Activated naive CD8-positive, alpha-beta T cell treated with anti-CD3 and anti-CD28 coated beads, Interleukin-2, amount 50 U/mL, for 24 hours (primary cell): ENCODE measurements at regions not wholly inside any gene's neighbourhood (a gene's known extent, or its start where the extent isn't known, plus 50 kb on each side); places are given as distances from the start of the nearest gene placed in this dataset.

ENCODE experiments used
- ATAC-seq: fragments of 150-1000 bp; cut with Tn5 transposase; one replicate; pipeline ENCODE4 v1.10.0; 2021
- DNase-seq: peaks from one replicate; pipeline ENCODE4 v3.0.0; 2021
- H3K27ac Mint-ChIP-seq: one replicate; pipeline ENCODE4 v1.8.0; 2021; ENCODE audit warnings: mild to moderate bottlenecking, mixed read lengths
- H3K27me3 Mint-ChIP-seq: one replicate; pipeline ENCODE4 v1.8.0; 2021; ENCODE audit warnings: mixed read lengths
- H3K36me3 Mint-ChIP-seq: one replicate; pipeline ENCODE4 v1.8.0; 2021; ENCODE audit warnings: low read depth, mixed read lengths
- H3K4me1 Mint-ChIP-seq: one replicate; pipeline ENCODE4 v1.8.0; 2021; ENCODE audit warnings: mixed read lengths
- H3K4me3 Mint-ChIP-seq: one replicate; pipeline ENCODE4 v1.8.0; 2021; ENCODE audit warnings: mild to moderate bottlenecking, moderate library complexity, mixed read lengths
- H3K9me3 Mint-ChIP-seq: one replicate; pipeline ENCODE4 v1.8.0; 2021; ENCODE audit warnings: mixed read lengths

DNA sequence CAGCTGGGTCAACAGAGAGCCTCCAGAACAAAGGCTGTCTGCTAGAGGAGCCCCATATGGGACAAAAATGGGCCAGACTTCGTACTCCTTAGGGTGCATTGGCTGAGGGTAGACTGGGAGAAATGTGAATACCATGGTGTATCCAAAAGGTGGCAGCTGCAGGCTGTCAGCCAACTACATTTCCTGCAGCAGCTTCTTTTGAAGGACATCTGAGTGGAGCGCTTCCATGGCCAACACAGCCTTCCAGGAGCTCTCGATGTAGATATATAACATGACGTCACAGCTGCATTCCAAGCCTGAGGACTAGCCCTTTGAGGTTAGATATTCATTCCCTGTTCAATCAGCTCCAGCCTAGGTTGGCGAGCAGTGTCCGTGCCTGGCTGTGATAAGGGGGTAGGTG lies 107.7 kb downstream of the MAB21L3 start:
- Mint-ChIP-seq H3K36me3 (no peaks in the 10 kb centered on the region), H3K4me1 (no peaks in the 10 kb centered on the region), H3K27ac (no peak overlapping the region), H3K9me3 (no peaks in the 10 kb centered on the region), H3K4me3 (no peak overlapping the region), H3K27me3 (no peaks in the 10 kb centered on the region)
- DNase-seq (no peak), ATAC-seq (no peak)

DNA sequence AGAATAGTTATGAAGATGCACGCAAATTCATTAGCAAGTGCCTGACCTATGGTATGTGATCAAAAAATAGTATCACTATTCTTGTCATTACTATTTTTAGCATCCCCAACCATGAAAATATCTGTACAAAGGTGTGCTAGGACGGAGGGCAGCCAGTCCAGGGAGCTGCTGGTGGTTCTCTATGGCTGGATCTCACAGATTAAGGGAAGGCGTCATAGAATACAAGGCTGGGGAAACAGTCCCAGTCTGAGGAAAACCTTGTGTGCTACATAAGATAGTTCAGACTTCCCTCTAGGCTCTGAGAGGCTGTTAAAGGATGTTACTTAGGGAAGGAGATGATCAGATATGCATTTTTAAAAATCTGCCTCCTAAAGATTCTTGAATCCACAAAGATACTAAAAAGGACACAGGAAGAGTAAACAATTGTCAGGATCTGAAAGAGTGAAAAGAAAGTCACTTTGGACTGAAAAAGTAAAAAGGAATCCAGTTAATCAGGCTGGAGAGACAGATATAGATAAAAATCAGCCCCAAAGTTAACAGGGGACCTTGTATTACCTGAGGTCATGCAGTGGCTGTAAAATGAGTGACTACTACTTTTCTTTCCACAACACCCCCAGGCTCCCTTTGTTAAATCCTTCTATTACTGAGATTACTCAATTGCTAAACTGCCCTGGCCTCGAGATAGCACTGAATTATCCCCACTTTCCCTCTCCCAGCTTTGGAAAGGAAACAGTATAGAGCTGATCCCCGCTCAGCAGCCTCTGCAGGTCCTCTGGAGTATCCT lies 108.6 kb downstream of the MAB21L3 start:
- H3K9me3 Mint-ChIP-seq: no peaks in the 10 kb centered on the region
- no peak overlapping the region for H3K4me3 Mint-ChIP-seq
- H3K27me3 Mint-ChIP-seq: no peaks in the 10 kb centered on the region
- ATAC-seq: no peak
- no peak overlapping the region for H3K27ac Mint-ChIP-seq
- DNase-seq: no peak
- no peaks in the 10 kb centered on the region for H3K4me1 Mint-ChIP-seq
- no peaks in the 10 kb centered on the region for H3K36me3 Mint-ChIP-seq

DNA sequence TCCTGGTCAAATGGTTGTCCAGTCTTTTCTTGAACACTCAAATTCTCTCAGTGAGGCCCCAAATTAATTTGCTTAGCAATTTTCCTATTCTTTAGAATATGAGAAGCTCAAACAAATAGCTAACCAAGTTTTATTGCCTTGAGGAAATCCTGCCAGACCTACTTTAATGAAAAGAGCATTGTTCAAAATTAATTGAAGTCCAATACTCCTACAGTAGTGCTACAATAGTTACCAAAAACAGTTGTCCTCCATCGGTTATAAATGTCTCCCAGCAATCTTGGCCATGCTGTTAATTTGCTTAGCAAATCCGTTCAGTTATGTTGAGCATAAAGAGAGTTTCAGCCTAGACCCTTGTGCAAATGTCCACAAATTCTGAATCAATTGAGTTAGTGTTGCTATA lies 112.9 kb downstream of the MAB21L3 start:
- Mint-ChIP-seq H3K27ac (no peak overlapping the region), H3K4me3 (no peak overlapping the region), H3K9me3 (no peaks in the 10 kb centered on the region), H3K27me3 (no peaks in the 10 kb centered on the region), H3K4me1 (no peaks in the 10 kb centered on the region), H3K36me3 (no peaks in the 10 kb centered on the region)
- no peak for ATAC-seq
- no peak for DNase-seq

DNA sequence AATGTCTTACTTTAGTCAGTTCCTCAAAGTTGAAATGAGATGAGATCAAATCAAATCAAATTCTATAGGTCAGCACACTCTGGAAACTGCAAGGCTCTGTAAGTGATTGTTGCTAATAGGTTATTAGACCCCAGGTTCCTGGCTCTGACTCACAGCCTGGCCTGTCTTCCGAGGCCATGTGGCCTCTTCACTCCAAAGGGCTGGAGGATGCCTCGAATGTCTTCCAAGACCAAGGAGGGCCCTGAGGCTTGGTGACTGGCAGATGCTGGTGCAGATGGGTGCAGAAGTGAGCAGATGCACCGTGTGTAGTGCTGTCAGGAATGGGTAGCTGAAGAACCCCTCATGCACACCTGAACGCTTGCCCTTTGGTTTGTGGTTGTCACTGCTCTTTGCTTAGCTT lies 113.4 kb downstream of the MAB21L3 start:
- Mint-ChIP-seq H3K27me3 (no peaks in the 10 kb centered on the region), H3K9me3 (no peaks in the 10 kb centered on the region), H3K36me3 (no peaks in the 10 kb centered on the region), H3K27ac (no peak overlapping the region), H3K4me3 (no peak overlapping the region), H3K4me1 (no peaks in the 10 kb centered on the region)
- DNase-seq: no peak
- no peak for ATAC-seq

DNA sequence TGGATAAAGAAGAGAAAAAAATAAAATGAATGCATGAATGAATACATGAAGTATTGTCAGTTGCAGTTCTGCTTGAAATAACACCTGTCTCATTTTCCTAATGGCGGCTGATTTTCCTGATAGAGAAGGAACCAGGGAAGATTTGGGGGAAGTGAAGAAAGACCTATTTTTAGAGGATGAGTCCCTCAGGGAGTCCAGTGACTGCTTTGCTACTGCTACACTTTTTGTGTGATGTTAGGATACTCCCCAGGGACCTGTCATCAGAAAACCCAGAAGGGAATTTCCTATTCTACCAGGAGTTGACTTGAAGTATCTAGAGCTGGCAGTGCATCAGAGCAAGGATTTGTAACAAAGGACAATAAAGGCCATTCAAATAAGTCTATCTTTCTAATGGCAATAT lies 114.8 kb downstream of the MAB21L3 start:
- H3K27ac Mint-ChIP-seq: no peak overlapping the region
- no peak for ATAC-seq
- DNase-seq: no peak
- H3K9me3 Mint-ChIP-seq: no peaks in the 10 kb centered on the region
- no peaks in the 10 kb centered on the region for H3K4me1 Mint-ChIP-seq
- no peaks in the 10 kb centered on the region for H3K36me3 Mint-ChIP-seq
- H3K27me3 Mint-ChIP-seq: no peaks in the 10 kb centered on the region
- no peak overlapping the region for H3K4me3 Mint-ChIP-seq

DNA sequence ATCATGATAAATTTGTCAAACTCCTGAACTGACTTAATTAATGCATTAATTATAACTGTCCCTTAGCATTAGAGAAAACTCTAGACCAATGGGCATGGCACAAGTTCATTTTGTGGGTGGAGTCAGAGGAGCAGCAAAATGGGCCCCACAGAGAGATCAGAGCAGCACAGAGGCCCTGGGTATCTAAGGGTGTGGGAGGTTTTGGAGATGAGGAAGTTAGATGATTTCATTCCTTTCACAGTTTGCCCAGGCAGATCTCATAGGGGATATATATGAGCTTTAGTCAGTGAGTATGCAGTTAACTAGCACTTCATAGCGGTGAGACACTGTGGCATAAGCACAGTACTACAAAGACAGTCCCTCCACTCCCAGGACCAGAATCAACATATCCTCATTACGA lies 117.3 kb downstream of the MAB21L3 start:
- H3K27ac Mint-ChIP-seq: no peak overlapping the region

DNA sequence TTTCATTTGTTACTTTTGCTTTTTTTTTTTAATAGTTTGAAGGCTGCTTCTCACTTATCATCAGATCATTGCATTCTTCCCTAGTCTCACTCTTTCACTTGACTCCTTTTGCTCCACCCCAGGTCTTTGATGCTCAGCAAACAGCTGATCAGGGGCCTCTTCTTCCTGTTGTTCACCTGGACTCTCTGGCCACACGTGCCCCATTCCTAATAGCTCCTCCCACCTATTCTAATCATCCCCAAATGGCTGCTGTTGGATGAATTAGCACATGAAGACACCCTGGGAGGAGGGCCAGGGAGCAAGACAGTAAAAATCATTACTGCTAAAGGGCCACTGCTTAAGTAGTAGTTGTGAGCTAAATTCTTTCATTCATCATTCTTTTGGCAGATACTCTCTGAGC lies 119.5 kb downstream of the MAB21L3 start:
- Mint-ChIP-seq H3K4me1 (peaks cover 4% of the 10 kb centered on the region), H3K4me3 (no peak overlapping the region), H3K36me3 (no peaks in the 10 kb centered on the region), H3K9me3 (no peaks in the 10 kb centered on the region), H3K27ac (no peak overlapping the region), H3K27me3 (no peaks in the 10 kb centered on the region)
- no peak for ATAC-seq
- no peak for DNase-seq

More for the DNA sequence above, 117.3 kb downstream of the MAB21L3 start:
- H3K36me3 Mint-ChIP-seq: no peaks in the 10 kb centered on the region
- DNase-seq (no peak), ATAC-seq (no peak)
- no peaks in the 10 kb centered on the region for H3K9me3 Mint-ChIP-seq
- no peaks in the 10 kb centered on the region for H3K27me3 Mint-ChIP-seq
- H3K4me3 Mint-ChIP-seq: no peak overlapping the region
- peaks cover 4% of the 10 kb centered on the region for H3K4me1 Mint-ChIP-seq

DNA sequence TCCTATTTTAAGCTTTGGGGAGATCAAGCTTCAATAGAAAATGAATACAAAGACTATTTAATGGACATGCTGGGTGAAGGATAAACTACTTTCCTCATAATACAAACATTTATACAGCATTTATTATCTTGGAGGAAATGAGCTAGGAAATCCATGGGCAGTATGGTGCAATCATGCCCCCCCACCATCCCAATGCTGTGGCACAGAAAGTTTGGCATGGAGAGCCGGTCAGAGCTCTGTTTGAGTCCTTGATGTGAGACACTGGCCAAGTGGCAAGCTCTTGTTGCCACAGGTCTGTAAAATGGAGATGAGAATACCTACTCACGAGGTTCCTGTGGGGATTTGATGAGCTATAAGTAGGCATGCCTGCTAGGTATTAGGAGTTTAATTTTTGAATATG lies 120.6 kb downstream of the MAB21L3 start:
- no peaks in the 10 kb centered on the region for H3K36me3 Mint-ChIP-seq
- no peaks in the 10 kb centered on the region for H3K27me3 Mint-ChIP-seq
- DNase-seq: no peak
- peaks cover 4% of the 10 kb centered on the region for H3K4me1 Mint-ChIP-seq
- ATAC-seq: no peak
- no peaks in the 10 kb centered on the region for H3K9me3 Mint-ChIP-seq
- H3K27ac Mint-ChIP-seq: no peak overlapping the region
- no peak overlapping the region for H3K4me3 Mint-ChIP-seq

DNA sequence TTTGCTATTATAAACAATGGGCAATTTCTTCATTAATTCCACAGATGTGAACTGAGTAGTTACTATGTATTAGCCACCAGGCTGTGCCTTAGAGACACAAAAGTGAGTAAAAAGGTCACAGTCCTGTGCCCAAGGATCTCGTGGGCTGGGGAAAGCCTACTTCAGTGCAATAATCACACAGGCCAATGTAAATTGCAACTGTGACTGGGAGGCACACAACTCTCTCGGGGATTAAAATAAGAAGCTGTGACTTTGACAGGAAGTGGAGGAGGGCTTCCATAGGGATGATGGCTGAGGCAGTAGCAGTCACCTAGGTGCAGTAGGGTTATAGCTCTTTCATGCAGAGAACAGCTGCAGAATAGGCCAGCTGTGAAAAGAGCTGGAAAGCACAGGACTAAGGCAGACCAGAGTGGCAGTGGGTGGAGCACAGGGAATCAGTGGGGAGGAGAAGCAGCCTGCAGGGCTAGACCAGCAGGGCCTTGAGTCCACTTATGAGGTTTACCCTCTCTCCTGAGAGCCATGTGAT lies 121.9 kb downstream of the MAB21L3 start:
- Mint-ChIP-seq H3K27me3 (no peaks in the 10 kb centered on the region), H3K36me3 (no peaks in the 10 kb centered on the region), H3K9me3 (no peaks in the 10 kb centered on the region), H3K27ac (no peak overlapping the region), H3K4me3 (no peak overlapping the region), H3K4me1 (peaks cover 4% of the 10 kb centered on the region)
- no peak for DNase-seq
- ATAC-seq: peak; percentile 59

DNA sequence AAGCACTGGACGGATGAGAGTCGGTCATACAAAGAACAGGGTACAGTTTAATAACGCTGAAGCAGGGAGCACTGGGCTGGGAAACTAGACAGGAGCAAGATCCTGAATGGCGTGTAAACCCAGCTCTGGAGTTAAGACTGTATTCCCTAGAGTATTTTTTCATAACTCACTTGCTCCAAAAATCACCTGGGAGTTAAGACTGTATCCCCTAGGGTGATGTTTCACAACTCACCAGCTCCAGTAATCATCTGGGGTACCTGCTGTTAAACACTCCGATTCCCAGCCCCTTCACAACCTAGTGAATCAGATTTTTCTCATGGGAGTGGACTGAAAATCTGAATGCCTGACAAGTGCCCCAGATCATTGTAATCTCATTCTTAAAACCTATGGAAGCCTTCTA lies 123.2 kb downstream of the MAB21L3 start:
- H3K9me3 Mint-ChIP-seq: no peaks in the 10 kb centered on the region
- DNase-seq: no peak
- no peaks in the 10 kb centered on the region for H3K27me3 Mint-ChIP-seq
- no peaks in the 10 kb centered on the region for H3K36me3 Mint-ChIP-seq
- H3K4me1 Mint-ChIP-seq: peaks cover 4% of the 10 kb centered on the region
- no peak overlapping the region for H3K27ac Mint-ChIP-seq
- ATAC-seq: no peak
- no peak overlapping the region for H3K4me3 Mint-ChIP-seq

DNA sequence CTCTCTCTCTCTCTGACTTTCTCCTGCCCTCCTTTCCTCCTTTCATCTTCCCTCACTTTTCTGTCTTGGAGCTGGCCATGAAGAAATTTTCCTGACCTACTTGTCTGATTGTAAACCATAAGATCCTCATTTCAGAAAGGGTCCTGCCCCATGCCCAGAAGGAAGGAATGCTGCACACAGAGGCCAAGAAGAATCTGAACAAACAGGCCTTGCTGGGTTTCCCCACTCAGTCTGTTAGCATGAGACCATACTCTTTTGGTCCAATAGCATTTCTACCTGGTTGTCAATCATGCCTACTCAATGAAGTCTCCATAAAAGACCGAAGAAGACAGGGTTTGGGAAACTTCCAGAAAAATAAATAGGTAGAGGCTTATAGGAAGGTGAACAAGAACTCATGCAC lies 128.7 kb downstream of the MAB21L3 start:
- no peaks in the 10 kb centered on the region for H3K9me3 Mint-ChIP-seq
- no peaks in the 10 kb centered on the region for H3K36me3 Mint-ChIP-seq
- no peaks in the 10 kb centered on the region for H3K27me3 Mint-ChIP-seq
- H3K4me3 Mint-ChIP-seq: no peak overlapping the region
- DNase-seq (no peak), ATAC-seq (no peak)
- no peak overlapping the region for H3K27ac Mint-ChIP-seq
- H3K4me1 Mint-ChIP-seq: peaks cover 3% of the 10 kb centered on the region

DNA sequence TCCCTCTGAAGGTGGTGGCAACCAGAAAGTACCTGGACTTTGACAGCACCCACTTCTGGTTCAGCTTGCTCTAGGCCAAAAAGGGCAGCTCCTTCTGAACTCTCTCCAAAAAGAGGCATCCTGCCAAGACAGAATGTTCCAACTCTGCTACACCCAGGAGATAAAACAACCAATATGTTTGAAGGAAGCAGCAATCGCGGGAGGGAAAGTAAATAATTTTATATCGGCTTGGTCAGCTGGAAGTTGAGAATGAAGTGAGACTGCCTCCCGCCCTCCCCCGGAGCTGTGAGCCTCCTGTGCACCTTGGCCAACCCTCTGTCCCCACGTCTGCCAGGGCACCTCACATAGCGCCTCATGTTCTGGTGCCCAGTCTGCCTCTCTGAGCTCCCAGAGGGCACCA lies 130.3 kb upstream of the ATP1A1 start:
- ATAC-seq: no peak
- H3K9me3 Mint-ChIP-seq: no peaks in the 10 kb centered on the region
- H3K4me1 Mint-ChIP-seq: peaks cover 3% of the 10 kb centered on the region
- no peak overlapping the region for H3K27ac Mint-ChIP-seq
- no peak for DNase-seq
- no peaks in the 10 kb centered on the region for H3K36me3 Mint-ChIP-seq
- H3K4me3 Mint-ChIP-seq: no peak overlapping the region
- no peaks in the 10 kb centered on the region for H3K27me3 Mint-ChIP-seq

DNA sequence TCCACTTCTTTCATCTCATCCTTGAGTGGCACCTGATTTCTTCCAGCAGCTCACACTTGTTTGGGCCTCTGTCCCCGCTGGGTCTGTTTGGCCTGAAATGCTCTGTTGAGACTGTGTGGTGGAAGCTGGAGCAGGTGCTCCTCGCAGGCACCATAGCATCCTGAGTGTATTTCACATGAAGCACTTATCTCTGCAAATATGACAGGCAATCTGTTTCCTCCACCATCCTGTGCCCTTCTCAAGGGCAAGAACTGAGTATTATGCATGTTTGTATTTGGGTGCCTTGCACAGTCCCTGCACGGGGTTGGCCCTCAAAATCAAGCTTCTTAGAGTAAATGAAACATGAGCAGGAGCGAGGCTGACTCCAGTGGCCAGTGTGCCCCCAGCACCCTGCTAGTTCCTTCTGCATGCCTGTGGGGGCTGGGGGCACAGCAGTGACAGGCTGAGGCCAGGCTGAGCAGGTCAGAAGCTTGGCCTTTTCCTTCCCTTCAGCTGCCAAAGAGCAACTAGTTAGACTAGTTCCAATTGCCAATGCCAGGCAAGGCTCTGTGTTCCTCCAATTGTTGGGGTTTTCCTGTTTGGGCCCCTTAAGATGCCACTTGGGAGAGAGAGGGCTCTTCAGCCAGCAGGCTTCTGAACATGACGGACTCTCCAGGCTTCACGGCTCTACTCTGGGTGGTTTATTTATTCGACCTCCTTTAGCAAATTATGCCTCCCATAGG lies 129.6 kb upstream of the ATP1A1 start:
- ATAC-seq (no peak), DNase-seq (no peak)
- Mint-ChIP-seq H3K4me3 (no peak overlapping the region), H3K27ac (no peak overlapping the region), H3K4me1 (peaks cover 3% of the 10 kb centered on the region), H3K27me3 (no peaks in the 10 kb centered on the region), H3K36me3 (no peaks in the 10 kb centered on the region), H3K9me3 (no peaks in the 10 kb centered on the region)

DNA sequence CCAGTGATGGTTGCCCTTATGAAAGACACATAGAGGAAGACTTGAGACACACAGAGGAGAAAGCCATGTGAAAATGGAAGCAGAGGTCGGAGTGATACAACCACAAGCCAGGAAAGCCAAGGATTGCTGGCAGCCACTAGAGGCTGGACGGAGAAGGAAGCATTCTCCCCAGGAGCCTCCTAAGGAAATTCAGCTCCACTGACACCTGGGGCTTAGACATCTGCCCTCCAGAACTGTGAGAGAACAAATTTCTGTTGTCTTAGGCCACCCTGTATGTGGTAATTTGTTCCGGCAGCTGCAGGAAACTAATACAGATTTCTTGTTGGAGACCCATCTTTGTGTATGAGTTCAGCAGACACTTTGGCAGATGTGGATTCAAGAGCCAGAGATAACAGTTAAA lies 126.9 kb upstream of the ATP1A1 start:
- no peaks in the 10 kb centered on the region for H3K36me3 Mint-ChIP-seq
- no peaks in the 10 kb centered on the region for H3K27me3 Mint-ChIP-seq
- no peak for DNase-seq
- peaks cover 3% of the 10 kb centered on the region for H3K9me3 Mint-ChIP-seq
- no peak overlapping the region for H3K27ac Mint-ChIP-seq
- H3K4me1 Mint-ChIP-seq: peaks cover 3% of the 10 kb centered on the region
- no peak for ATAC-seq
- H3K4me3 Mint-ChIP-seq: no peak overlapping the region

DNA sequence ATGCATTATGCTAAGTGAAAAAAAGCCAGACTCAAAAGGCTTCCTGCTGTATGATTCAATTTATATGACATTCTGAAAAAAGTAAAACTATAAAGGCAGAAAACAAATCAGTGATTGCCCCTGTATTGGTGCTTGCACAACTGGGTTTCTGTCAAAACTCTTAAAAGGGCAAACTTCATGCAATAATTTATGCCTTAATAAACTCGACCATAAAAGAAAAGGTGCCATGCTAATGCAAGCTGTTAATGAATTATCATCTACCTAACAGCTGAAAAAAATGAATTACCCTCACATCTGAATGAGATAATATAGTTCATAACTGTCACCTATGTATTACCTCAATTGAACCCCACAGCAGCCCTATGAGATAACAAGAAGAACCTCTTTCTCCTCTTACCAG lies 120.8 kb upstream of the ATP1A1 start:
- Mint-ChIP-seq H3K36me3 (no peaks in the 10 kb centered on the region), H3K4me3 (no peak overlapping the region), H3K27me3 (peaks cover 3% of the 10 kb centered on the region), H3K9me3 (peaks cover 3% of the 10 kb centered on the region), H3K4me1 (peaks cover 22% of the 10 kb centered on the region), H3K27ac (no peak overlapping the region)
- DNase-seq (no peak), ATAC-seq (no peak)
